ENCODE measurements at regions not wholly inside any gene's neighbourhood (a gene's known extent, or its start where the extent isn't known, plus 50 kb on each side); places are given as distances from the start of the nearest gene placed in this dataset.

DNA sequence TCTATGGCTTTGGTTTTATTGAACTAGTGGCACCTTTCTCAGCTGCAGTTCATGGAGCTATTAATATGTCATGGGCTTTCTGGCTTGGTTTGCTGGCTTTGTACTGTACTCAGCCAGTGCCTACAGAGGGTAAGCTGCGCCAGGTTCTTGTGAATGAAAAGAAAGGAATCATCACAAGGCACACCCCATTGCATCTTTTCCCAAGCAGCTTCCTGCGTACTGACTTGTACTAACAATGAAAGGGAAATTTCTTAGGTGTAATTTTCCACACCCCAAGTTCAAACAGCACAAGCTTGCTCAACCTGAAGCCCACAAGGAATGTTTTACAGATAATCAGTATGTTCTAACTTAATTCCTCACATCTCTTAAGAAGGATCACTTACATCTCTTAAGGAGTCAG, 78.0 kb upstream of the TNFSF18 start:
- TF ChIP-seq, protein P1, sequence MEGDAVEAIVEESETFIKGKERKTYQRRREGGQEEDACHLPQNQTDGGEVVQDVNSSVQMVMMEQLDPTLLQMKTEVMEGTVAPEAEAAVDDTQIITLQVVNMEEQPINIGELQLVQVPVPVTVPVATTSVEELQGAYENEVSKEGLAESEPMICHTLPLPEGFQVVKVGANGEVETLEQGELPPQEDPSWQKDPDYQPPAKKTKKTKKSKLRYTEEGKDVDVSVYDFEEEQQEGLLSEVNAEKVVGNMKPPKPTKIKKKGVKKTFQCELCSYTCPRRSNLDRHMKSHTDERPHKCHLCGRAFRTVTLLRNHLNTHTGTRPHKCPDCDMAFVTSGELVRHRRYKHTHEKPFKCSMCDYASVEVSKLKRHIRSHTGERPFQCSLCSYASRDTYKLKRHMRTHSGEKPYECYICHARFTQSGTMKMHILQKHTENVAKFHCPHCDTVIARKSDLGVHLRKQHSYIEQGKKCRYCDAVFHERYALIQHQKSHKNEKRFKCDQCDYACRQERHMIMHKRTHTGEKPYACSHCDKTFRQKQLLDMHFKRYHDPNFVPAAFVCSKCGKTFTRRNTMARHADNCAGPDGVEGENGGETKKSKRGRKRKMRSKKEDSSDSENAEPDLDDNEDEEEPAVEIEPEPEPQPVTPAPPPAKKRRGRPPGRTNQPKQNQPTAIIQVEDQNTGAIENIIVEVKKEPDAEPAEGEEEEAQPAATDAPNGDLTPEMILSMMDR (IDR thresholded peaks at IDR 0.05) = no peak
- TF ChIP-seq POLR2A (IDR thresholded peaks at IDR 0.05) = no peak
